NCI-H2196 (cell line): ENCODE measurements at regions not wholly inside any gene's neighbourhood (a gene's known extent, or its start where the extent isn't known, plus 50 kb on each side); places are given as distances from the start of the nearest gene placed in this dataset.
"Not testable (repeated sequence)": the region's sequence is repeated elsewhere in the genome, so short reads cannot be mapped to it uniquely, and the experiment has no call there.

ENCODE experiments used
- DNase-seq: peaks from one replicate; lab custom pipeline; 2025; ENCODE audit not compliant: unreplicated experiment; lab: John Stamatoyannopoulos, UW

- no peak for DNase-seq
These were observed 104.0 kb upstream of the TBC1D5 start for GRCh38 chr3:17846466-17846865.

DNA sequence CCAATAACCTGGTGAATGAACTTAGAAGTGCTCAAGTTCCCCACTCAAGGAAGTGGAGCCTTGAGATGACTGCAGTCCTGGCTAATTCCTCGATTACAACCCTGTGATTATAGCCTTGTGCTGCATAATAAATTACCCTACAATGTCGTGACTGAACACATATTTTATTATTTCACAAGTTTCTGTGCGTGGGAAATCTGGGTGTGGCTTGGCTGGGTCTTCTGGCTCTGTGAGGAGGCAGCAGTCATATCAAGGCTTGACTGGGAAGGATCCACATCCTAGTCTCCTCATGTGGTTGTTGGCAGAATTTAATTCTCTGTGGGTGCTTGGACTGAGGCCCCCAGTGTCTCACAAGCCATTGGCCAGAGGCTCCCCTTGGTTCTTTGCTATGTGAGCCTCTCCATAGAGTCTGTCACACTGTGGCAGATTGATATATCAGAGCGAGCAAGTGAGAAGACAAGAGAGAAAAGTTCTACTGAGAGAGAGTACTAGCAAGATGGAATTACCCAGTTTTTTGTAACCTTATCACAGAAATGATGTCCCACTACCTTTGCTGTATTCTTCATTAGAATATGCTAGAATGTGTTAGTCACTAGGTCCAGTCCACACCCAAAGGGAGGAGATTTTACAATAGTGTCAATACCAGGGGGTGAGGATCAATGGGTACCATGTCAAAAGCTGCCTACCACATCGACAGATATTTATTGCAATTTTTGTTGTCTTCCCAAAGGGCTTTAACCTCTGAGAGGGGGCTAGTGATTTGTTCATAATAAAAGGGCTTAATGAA, 102.8 kb upstream of the TBC1D5 start:
- no peak for DNase-seq

DNA sequence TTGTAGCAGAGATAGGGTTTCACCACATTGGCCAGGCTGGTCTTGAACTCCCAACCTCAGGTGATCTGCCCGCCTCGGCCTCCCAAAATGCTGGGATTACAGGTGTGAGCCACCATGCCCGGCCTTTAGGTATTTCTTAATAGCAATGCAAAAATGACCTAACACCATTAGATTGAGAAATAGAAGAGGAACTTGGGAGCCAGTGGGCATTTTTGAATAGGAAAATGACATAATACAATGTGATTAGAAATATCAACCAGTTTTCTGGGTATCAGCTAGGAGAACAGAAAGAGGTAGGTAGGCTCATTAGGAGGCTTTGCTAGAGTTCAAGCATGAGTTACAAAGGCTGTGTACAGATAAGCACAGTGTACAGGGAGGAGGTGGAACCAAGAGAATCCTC, 101.8 kb upstream of the TBC1D5 start:
- DNase-seq: no peak

DNA sequence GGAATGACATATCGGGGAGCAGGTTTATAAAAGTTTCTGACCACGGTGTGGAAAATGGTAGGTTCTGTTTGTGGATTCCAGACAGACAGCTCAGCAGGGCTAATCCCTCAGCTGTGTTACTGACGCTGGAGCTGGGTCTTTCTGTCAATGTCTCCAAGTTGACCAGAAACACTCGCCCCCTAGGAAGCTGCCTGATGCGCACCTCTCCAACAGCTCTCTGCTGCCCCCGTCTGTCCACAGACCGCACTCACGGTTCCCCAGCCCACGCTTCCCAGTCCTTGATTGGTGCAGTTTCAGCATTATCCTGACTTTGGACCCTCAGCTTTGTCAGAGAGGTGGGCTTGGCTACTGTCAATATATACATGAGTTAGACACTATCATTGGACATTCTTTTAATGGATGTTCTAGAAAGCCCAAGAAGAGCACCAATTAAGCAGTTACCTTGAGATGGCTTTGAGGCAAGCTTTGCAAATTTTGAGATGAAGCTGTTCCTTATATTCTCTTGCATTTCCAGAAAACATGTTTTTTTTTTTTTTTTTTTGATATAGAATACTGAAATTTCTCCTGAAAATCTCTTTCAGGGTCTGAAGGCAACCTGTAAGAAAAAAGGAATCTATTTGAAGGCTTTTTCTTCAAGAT, 98.9 kb upstream of the TBC1D5 start:
- peak; percentile 28 for DNase-seq

GRCh38 chr3:17840651-17841050, 98.2 kb upstream of the TBC1D5 start:
- no peak for DNase-seq

DNA sequence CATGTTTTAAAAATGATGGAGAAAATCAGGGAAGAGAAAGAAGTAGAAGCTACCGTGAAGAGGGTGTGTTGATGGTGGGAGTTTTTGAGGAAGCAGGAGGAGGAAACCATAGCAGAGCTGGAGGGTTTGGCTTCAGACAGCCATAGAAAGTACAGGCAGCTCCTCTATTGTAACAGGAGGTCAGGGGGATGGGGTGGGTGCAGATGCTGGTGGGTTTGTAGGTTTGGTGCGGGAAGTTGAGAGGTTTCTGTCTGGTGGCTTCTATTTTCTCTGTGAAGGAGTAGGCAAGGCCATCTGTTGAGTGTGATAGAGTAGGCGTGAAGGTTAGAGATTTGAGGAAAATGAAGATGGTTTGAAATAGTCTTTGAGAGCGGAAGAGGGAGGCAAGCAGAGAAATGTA, 97.7 kb upstream of the TBC1D5 start:
- DNase-seq: no peak

DNA sequence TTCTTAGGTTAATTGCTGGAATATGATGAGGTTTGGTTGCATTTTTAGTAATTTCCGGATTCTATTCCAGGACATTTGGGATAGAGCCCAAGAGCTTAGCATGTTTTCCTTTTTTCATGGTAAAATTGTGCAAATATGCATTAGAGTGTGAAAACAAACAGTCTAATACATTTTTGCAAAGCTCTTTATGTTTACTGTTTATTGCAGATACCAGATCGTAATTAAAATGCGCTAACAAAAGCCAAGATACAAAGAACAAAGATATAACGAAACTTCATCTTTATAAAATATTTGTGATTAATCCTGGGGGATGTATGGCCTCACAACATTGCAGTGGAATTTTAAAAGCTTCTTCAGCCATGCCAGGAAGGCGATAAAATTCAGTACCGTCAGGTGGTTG, 94.5 kb upstream of the TBC1D5 start:
- no peak for DNase-seq

DNA sequence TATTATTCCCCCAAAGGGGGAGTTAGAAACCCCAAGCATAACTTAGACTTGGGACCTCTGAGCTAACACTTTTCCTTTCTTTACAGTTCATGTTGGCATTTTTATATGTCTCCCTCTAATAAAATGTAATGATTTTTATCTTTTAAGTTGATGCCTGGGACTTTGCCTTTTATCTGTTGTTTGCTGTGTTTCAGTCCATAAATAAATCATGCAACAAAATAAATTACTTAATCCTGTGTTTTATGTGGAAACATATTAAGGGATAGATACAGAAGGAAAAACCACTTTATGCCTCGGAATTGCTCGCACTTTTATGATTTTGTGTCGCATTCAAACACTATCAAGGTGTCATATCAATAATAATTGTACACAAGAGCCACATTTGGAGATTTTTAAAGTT, 93.7 kb upstream of the TBC1D5 start:
- DNase-seq: no peak

DNA sequence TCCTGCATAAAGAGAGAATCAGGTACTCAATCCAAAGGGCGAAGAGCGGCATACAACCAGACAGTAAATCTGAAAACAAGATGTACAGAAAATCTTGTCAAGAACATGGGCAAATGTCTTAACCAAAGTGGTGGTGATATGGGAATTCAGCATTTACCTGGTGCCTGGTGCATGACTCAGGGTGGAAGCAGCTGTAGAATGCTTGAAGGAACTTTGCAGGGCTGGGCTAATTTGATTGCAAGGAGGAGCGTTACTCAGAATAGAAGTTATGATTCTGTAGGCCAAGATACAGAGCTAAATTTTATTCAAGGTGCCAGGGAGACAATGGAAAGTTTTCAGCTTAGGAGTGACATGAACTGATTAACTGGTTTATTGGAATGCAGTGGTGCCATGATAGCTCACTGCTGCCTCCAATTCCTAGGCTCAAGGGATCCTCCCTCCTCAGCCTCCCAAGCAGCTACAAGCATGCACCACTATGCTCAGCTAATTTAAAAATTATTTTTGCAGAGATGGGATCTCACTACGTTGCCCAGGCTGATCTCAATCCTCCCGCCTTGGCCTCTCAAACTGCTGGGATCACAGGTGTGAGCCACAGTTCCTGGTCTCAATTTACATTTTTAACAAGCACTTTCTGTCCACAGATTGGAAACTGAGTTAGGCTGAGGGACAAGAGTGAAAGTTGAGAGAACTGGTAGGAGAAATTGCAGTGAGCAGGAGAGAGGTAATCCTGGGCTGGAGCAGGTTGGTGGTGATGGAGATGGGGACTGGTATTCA, 91.5 kb upstream of the TBC1D5 start:
- DNase-seq: no peak

- DNase-seq: no peak
These were observed 89.6 kb upstream of the TBC1D5 start for GRCh38 chr3:17832016-17832415.

DNA sequence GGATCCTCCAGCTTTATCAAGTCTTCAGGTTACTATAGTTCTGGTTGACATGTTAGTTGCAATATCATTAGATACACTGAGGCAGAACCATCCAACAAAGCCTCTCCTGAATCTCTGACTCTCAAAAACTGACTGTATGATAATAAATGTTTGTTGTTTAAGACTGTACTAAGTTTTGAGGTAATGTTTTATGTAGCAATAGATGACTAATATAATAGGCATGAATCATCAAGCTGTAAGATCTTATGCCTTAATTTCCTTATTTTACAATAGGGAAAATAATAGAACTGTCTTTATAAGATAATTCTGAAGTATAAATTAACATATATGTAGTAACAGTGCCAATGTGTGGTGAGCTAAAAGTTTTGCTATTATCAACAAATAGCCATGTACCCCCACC, 88.9 kb upstream of the TBC1D5 start:
- no peak for DNase-seq

- no peak for DNase-seq
These were observed 88.4 kb upstream of the TBC1D5 start for GRCh38 chr3:17830788-17831187.

- no peak for DNase-seq
These were observed 86.0 kb upstream of the TBC1D5 start for GRCh38 chr3:17828388-17828787.

- DNase-seq: no peak
These were observed 82.9 kb upstream of the TBC1D5 start for GRCh38 chr3:17825298-17825697.

DNA sequence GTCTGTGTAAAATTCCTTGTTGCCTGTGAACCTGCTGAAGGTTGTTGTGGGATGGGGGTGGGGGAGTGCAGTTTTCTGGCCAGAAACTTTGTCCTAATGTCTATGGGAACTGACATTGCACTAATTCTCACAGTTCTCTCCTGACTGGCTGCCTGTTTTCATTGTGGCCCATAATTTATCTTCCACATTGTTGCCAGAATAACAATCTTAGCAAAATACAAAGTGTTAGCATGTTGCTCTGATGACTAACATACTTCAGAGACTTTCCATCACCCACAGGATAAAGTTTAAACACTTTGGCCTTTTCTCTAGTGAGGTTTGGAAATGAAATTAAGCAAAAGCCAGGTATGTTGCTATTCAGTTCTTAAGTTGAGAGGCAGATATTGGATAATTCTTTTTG, 81.4 kb upstream of the TBC1D5 start:
- DNase-seq: no peak

DNA sequence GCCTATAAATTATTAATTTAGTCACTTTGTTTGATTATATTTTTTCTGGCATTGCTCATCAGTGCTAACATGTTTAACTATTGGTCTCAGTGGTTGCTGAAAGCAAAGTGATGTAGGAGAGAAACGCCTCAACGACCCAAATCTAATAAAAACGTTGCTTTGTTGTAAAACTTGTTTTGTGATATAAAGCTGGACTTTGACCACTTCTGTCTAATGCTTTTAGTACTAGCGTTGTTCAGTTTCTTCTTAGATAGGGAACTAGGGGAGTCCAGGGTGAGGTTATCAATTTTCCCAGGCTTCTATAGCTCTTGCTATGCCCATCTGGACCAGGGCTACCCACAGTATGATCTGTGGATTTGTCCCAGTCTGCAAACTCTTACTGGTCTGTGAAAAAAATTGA, 80.6 kb upstream of the TBC1D5 start:
- no peak for DNase-seq

- no peak for DNase-seq
These were observed 78.3 kb upstream of the TBC1D5 start for GRCh38 chr3:17820704-17821103.

- DNase-seq: no peak
These were observed 77.8 kb upstream of the TBC1D5 start for GRCh38 chr3:17820275-17820674.

DNA sequence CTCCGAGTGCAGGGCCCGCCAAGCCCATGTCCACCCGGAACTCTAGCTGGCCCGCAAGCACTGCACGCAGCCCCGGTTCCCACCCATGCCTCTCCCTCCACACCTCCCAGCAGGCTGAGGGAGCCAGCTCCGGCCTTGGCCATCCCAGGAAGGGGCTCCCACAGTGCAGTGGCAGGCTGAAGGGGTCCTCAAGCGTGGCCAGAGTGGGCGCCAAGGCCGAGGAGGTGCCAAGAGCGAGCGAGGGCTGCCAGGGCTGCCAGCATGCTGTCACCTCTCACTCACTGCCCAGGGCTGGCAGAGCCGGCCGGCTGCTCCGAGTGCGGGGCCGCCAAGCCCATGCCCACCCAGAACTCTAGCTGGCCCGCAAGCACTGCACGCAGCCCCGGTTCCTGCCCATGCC, 75.5 kb upstream of the TBC1D5 start:
- not testable (repeated sequence) for DNase-seq

GRCh38 chr3:17817545-17817944, 75.1 kb upstream of the TBC1D5 start:
- DNase-seq: no peak

DNA sequence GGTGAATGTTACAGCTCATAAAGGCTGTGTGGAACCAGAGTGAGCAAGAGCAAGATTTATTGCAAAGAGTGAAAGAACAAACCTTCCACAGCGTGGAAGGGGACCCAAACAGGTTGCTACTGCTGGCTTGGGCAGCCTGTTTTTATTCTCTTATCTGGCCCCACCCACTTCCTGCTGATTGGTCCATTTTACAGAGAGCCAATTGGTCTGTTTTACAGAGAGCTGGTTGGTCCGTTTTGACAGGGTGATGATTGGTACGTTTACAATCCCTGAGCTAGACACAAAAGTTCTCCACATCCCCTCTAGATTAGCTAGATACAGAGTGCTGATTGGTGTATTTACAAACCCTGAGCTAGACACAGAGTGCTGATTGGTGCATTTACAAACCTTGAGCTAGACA, 74.4 kb upstream of the TBC1D5 start:
- DNase-seq: not testable (repeated sequence)

GRCh38 chr3:17812328-17812727, 69.9 kb upstream of the TBC1D5 start:
- DNase-seq: not testable (repeated sequence)
